WTC11 (cell line): ENCODE measurements at regions not wholly inside any gene's neighbourhood (a gene's known extent, or its start where the extent isn't known, plus 50 kb on each side); places are given as distances from the start of the nearest gene placed in this dataset.

ENCODE experiments used
- ATAC-seq: fragments of 200-7000 bp; cut with Tn5 transposase; 2 replicates; pipeline ENCODE4 v1.10.0; 2021; ENCODE audit warnings: mild to moderate bottlenecking, moderate library complexity
- CTCF ChIA-PET: fragments of 300-600 bp; sonication (Branson Sonifier 250); formaldehyde crosslinking; loops from one replicate; lab custom pipeline; 2021; ENCODE audit warnings: antibody characterized with exemption; lab: Charles Lee
- POLR2A ChIA-PET: fragments of 350-600 bp; sonication (Branson Sonifier 250); formaldehyde crosslinking; loops from one replicate; lab custom pipeline; 2021; ENCODE audit warnings: antibody characterized with exemption; lab: Charles Lee
- DNase-seq: peaks from one replicate; pipeline ENCODE4 v3.0.0; 2021; ENCODE audit warnings: low spot score
- H3K27ac Mint-ChIP-seq: 2 replicates; pipeline ENCODE4 v1.8.0; 2021; ENCODE audit warnings: mixed read lengths
- H3K27me3 Mint-ChIP-seq: 2 replicates; pipeline ENCODE4 v1.8.0; 2021; ENCODE audit warnings: low read depth, mild to moderate bottlenecking, moderate library complexity, mixed read lengths
- H3K36me3 Mint-ChIP-seq: 2 replicates; pipeline ENCODE4 v1.8.0; 2021; ENCODE audit warnings: mixed read lengths
- H3K4me1 Mint-ChIP-seq: 2 replicates; pipeline ENCODE4 v1.8.0; 2022; ENCODE audit warnings: mixed read lengths
- H3K4me3 Mint-ChIP-seq: 2 replicates; pipeline ENCODE4 v1.8.0; 2021; ENCODE audit warnings: mild to moderate bottlenecking, moderate library complexity, mixed read lengths
- H3K9me3 Mint-ChIP-seq: 2 replicates; pipeline ENCODE4 v1.8.0; 2021; ENCODE audit warnings: mixed read lengths
- CBFB ChIP-seq: sonication (generic); formaldehyde crosslinking; IDR thresholded peaks from 2 replicates; pipeline ENCODE4 v1.8.1; 2022; ENCODE audit warnings: mild to moderate bottlenecking, low read depth, missing genetic modification reagents
- GRHL2 ChIP-seq: fragments of 250-450 bp; sonication (Bioruptor Pico); IDR thresholded peaks from 2 replicates; pipeline ENCODE4 v1.8.0; 2022; ENCODE audit warnings: mild to moderate bottlenecking, moderate library complexity; ENCODE audit not compliant: insufficient replicate concordance, severe bottlenecking
- GTF2I ChIP-seq: fragments of 250-450 bp; sonication (Bioruptor Pico); conservative IDR thresholded peaks from 2 replicates; pipeline ENCODE4 v1.4.0; 2021; ENCODE audit warnings: mild to moderate bottlenecking
- IRF1 ChIP-seq: sonication (generic); formaldehyde crosslinking; IDR thresholded peaks from 2 replicates; pipeline ENCODE4 v1.8.0; 2023; ENCODE audit warnings: missing genetic modification reagents
- JAZF1 ChIP-seq: fragments of 250-450 bp; sonication (Bioruptor Pico); IDR thresholded peaks from 2 replicates; pipeline ENCODE4 v1.9.0; 2021; ENCODE audit warnings: moderate library complexity, mild to moderate bottlenecking, inconsistent platforms
- KAT7 ChIP-seq: sonication (generic); formaldehyde crosslinking; IDR thresholded peaks from 2 replicates; pipeline ENCODE4 v1.8.1; 2023; ENCODE audit warnings: missing genetic modification reagents, mild to moderate bottlenecking, borderline replicate concordance
- MAX ChIP-seq: sonication (generic); formaldehyde crosslinking; IDR thresholded peaks from 2 replicates; pipeline ENCODE4 v1.8.0; 2022; ENCODE audit warnings: mild to moderate bottlenecking, missing genetic modification reagents
- MLX ChIP-seq: sonication (generic); formaldehyde crosslinking; IDR thresholded peaks from 2 replicates; pipeline ENCODE4 v1.8.1; 2023; ENCODE audit warnings: mild to moderate bottlenecking, missing genetic modification reagents, moderate library complexity
- MXD4 ChIP-seq: fragments of 250-450 bp; sonication (Bioruptor Pico); IDR thresholded peaks from 2 replicates; pipeline ENCODE4 v1.8.0; 2021; ENCODE audit warnings: mild to moderate bottlenecking, moderate library complexity, borderline replicate concordance
- NFATC4 ChIP-seq: fragments of 250-450 bp; sonication (Bioruptor Pico); IDR thresholded peaks from 2 replicates; pipeline ENCODE4 v1.9.0; 2021; ENCODE audit warnings: mild to moderate bottlenecking
- NFE2L1 ChIP-seq: sonication (generic); formaldehyde crosslinking; IDR thresholded peaks from 2 replicates; pipeline ENCODE4 v1.8.1; 2023; ENCODE audit warnings: missing genetic modification reagents
- NR1H2 ChIP-seq: sonication (generic); formaldehyde crosslinking; IDR thresholded peaks from 2 replicates; pipeline ENCODE4 v1.9.0; 2021; ENCODE audit warnings: mild to moderate bottlenecking, moderate library complexity, missing genetic modification reagents
- NR2C2 ChIP-seq: sonication (generic); formaldehyde crosslinking; IDR thresholded peaks from 2 replicates; pipeline ENCODE4 v1.8.0; 2022; ENCODE audit warnings: mild to moderate bottlenecking, missing genetic modification reagents
- PRRX2 ChIP-seq: fragments of 250-450 bp; sonication (Bioruptor Pico); IDR thresholded peaks from 2 replicates; pipeline ENCODE4 v1.8.0; 2021; ENCODE audit warnings: mild to moderate bottlenecking
- RORB ChIP-seq: fragments of 250-450 bp; sonication (Bioruptor Pico); IDR thresholded peaks from 2 replicates; pipeline ENCODE4 v1.9.0; 2021; ENCODE audit warnings: mild to moderate bottlenecking
- SMAD3 ChIP-seq: sonication (generic); formaldehyde crosslinking; IDR thresholded peaks from 2 replicates; pipeline ENCODE4 v1.8.0; 2022; ENCODE audit warnings: missing genetic modification reagents, mild to moderate bottlenecking, borderline replicate concordance
- SMAD4 ChIP-seq: sonication (generic); formaldehyde crosslinking; IDR thresholded peaks from 2 replicates; pipeline ENCODE4 v1.8.0; 2022; ENCODE audit warnings: mild to moderate bottlenecking, missing genetic modification reagents
- TCF7 ChIP-seq: sonication (generic); formaldehyde crosslinking; IDR thresholded peaks from 2 replicates; pipeline ENCODE4 v1.8.0; 2022; ENCODE audit warnings: mild to moderate bottlenecking, low read depth, missing genetic modification reagents, moderate library complexity
- TEAD4 ChIP-seq: sonication (generic); formaldehyde crosslinking; IDR thresholded peaks from 2 replicates; pipeline ENCODE4 v1.8.0; 2022; ENCODE audit warnings: mild to moderate bottlenecking, missing genetic modification reagents
- ZNF138 ChIP-seq: sonication (generic); formaldehyde crosslinking; conservative IDR thresholded peaks from 2 replicates; pipeline ENCODE4 v1.8.1; 2022; ENCODE audit warnings: mild to moderate bottlenecking, moderate library complexity, missing genetic modification reagents
- ZNF219 ChIP-seq: sonication (generic); formaldehyde crosslinking; IDR thresholded peaks from 2 replicates; pipeline ENCODE4 v1.8.0; 2023; ENCODE audit warnings: missing genetic modification reagents, mild to moderate bottlenecking, borderline replicate concordance
- ZNF396 ChIP-seq: fragments of 250-450 bp; sonication (Bioruptor Pico); IDR thresholded peaks from 2 replicates; pipeline ENCODE4 v1.8.0; 2021; ENCODE audit warnings: mild to moderate bottlenecking, moderate library complexity, borderline replicate concordance
- TF ChIP-seq, protein P1 (sequence below): fragments of 250-450 bp; sonication (Bioruptor Pico); IDR thresholded peaks from 2 replicates; pipeline ENCODE4 v2.1.2; 2022; ENCODE audit warnings: mild to moderate bottlenecking, moderate library complexity
- TF ChIP-seq, protein P2 (sequence below): sonication (generic); formaldehyde crosslinking; conservative IDR thresholded peaks from 2 replicates; pipeline ENCODE4 v1.8.1; 2022; ENCODE audit warnings: mild to moderate bottlenecking, missing genetic modification reagents
- TF ChIP-seq, protein P3 (sequence below): sonication (generic); formaldehyde crosslinking; IDR thresholded peaks from 2 replicates; pipeline ENCODE4 v1.8.1; 2022; ENCODE audit warnings: mild to moderate bottlenecking, missing genetic modification reagents, moderate library complexity, borderline replicate concordance
- TF ChIP-seq, protein P4 (sequence below): sonication (generic); formaldehyde crosslinking; IDR thresholded peaks from 2 replicates; pipeline ENCODE4 v1.8.1; 2022; ENCODE audit warnings: mild to moderate bottlenecking, moderate library complexity, missing genetic modification reagents
- TF ChIP-seq, protein P5 (sequence below): fragments of 200-600 bp; IDR thresholded peaks from 2 replicates; pipeline ENCODE4 v1.8.0; 2022; ENCODE audit warnings: antibody characterized with exemption

GRCh38 chr2:133972297-133972696 lies 281.6 kb upstream of the MGAT5 start:
- no peak for DNase-seq
- Mint-ChIP-seq H3K4me3 (no peak overlapping the region), H3K4me1 (peaks cover 17% of the 10 kb centered on the region), H3K27me3 (no peaks in the 10 kb centered on the region), H3K36me3 (no peaks in the 10 kb centered on the region), H3K9me3 (no peaks in the 10 kb centered on the region), H3K27ac (no peak overlapping the region)
- ATAC-seq: no peak
- CTCF ChIA-PET: no interaction called here
- POLR2A ChIA-PET: no interaction called here
- TF ChIP-seq NR2C2 (CRISPR knock-in tag) (no peak), GTF2I (CRISPR knock-in tag) (0 out of 2 replicates have a peak, but pooled peaks have one; percentile 6)

DNA sequence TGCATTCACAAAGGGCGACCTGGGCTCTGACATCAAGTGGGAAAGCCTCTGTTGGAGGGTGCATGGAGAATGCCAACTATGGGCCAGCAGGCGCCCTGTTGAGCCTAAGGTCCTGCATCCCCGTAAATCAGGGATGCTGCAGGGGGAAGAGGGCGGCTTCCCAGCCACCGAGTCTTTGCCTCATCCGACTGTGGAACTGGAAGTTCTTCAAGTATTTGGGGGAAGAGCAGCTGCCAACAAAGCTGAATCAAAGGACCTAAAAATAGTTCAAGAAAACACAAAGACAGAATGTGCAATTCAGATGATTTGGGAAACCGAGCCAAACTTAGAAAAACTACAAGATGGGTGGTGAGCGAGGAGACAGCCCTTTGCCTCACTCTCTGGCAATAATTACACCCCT lies 281.1 kb upstream of the MGAT5 start:
- H3K36me3 Mint-ChIP-seq: no peaks in the 10 kb centered on the region
- ATAC-seq (no peak), DNase-seq (no peak)
- no peak overlapping the region for H3K4me3 Mint-ChIP-seq
- CTCF ChIA-PET: no interaction called here
- H3K27me3 Mint-ChIP-seq: no peaks in the 10 kb centered on the region
- no peaks in the 10 kb centered on the region for H3K9me3 Mint-ChIP-seq
- POLR2A ChIA-PET: no interaction called here
- no peak overlapping the region for H3K27ac Mint-ChIP-seq
- peaks cover 17% of the 10 kb centered on the region for H3K4me1 Mint-ChIP-seq
- TF ChIP-seq KAT7 (CRISPR knock-in tag) (no peak), ZNF219 (CRISPR knock-in tag) (no peak), ZNF138 (no peak), MXD4 (CRISPR knock-in tag) (no peak), IRF1 (CRISPR knock-in tag) (no peak), NR1H2 (CRISPR knock-in tag) (no peak), GRHL2 (CRISPR knock-in tag) (no peak), GTF2I (CRISPR knock-in tag) (no peak), RORB (CRISPR knock-in tag) (no peak), PRRX2 (no peak), NFE2L1 (CRISPR knock-in tag) (no peak), SMAD4 (CRISPR knock-in tag) (no peak), TCF7 (CRISPR knock-in tag) (no peak), TEAD4 (CRISPR knock-in tag) (no peak)
- TF ChIP-seq, protein P1, sequence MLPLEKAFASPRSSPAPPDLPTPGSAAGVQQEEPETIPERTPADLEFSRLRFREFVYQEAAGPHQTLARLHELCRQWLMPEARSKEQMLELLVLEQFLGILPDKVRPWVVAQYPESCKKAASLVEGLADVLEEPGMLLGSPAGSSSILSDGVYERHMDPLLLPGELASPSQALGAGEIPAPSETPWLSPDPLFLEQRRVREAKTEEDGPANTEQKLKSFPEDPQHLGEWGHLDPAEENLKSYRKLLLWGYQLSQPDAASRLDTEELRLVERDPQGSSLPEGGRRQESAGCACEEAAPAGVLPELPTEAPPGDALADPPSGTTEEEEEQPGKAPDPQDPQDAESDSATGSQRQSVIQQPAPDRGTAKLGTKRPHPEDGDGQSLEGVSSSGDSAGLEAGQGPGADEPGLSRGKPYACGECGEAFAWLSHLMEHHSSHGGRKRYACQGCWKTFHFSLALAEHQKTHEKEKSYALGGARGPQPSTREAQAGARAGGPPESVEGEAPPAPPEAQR (CRISPR knock-in tag): no peak
- TF ChIP-seq, protein P2, sequence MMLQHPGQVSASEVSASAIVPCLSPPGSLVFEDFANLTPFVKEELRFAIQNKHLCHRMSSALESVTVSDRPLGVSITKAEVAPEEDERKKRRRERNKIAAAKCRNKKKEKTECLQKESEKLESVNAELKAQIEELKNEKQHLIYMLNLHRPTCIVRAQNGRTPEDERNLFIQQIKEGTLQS (CRISPR knock-in tag): no peak
- TF ChIP-seq, protein P3, sequence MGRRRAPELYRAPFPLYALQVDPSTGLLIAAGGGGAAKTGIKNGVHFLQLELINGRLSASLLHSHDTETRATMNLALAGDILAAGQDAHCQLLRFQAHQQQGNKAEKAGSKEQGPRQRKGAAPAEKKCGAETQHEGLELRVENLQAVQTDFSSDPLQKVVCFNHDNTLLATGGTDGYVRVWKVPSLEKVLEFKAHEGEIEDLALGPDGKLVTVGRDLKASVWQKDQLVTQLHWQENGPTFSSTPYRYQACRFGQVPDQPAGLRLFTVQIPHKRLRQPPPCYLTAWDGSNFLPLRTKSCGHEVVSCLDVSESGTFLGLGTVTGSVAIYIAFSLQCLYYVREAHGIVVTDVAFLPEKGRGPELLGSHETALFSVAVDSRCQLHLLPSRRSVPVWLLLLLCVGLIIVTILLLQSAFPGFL: no peak
- TF ChIP-seq, protein P4, sequence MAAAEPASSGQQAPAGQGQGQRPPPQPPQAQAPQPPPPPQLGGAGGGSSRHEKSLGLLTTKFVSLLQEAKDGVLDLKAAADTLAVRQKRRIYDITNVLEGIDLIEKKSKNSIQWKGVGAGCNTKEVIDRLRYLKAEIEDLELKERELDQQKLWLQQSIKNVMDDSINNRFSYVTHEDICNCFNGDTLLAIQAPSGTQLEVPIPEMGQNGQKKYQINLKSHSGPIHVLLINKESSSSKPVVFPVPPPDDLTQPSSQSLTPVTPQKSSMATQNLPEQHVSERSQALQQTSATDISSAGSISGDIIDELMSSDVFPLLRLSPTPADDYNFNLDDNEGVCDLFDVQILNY (CRISPR knock-in tag): no peak

- DNase-seq: no peak
- Mint-ChIP-seq H3K36me3 (no peaks in the 10 kb centered on the region), H3K9me3 (no peaks in the 10 kb centered on the region), H3K4me3 (no peak overlapping the region), H3K27ac (no peak overlapping the region), H3K4me1 (peaks cover 17% of the 10 kb centered on the region), H3K27me3 (no peaks in the 10 kb centered on the region)
- POLR2A ChIA-PET: no interaction called here
- CTCF ChIA-PET: no interaction called here
- ATAC-seq: no peak
- TF ChIP-seq NFATC4 (CRISPR knock-in tag) (no peak), CBFB (CRISPR knock-in tag) (no peak), ZNF138 (no peak), ZNF396 (CRISPR knock-in tag) (no peak), SMAD3 (no peak), SMAD4 (CRISPR knock-in tag) (no peak), MAX (CRISPR knock-in tag) (no peak), JAZF1 (CRISPR knock-in tag) (no peak), MLX (CRISPR knock-in tag) (no peak)
- TF ChIP-seq, protein P2 (CRISPR knock-in tag): no peak
- TF ChIP-seq, protein P5, sequence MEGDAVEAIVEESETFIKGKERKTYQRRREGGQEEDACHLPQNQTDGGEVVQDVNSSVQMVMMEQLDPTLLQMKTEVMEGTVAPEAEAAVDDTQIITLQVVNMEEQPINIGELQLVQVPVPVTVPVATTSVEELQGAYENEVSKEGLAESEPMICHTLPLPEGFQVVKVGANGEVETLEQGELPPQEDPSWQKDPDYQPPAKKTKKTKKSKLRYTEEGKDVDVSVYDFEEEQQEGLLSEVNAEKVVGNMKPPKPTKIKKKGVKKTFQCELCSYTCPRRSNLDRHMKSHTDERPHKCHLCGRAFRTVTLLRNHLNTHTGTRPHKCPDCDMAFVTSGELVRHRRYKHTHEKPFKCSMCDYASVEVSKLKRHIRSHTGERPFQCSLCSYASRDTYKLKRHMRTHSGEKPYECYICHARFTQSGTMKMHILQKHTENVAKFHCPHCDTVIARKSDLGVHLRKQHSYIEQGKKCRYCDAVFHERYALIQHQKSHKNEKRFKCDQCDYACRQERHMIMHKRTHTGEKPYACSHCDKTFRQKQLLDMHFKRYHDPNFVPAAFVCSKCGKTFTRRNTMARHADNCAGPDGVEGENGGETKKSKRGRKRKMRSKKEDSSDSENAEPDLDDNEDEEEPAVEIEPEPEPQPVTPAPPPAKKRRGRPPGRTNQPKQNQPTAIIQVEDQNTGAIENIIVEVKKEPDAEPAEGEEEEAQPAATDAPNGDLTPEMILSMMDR: no peak
Measured at GRCh38 chr2:133974353-133974752, 279.5 kb upstream of the MGAT5 start.
